Mesendoderm (in vitro differentiated cells): ENCODE measurements at regions not wholly inside any gene's neighbourhood (a gene's known extent, or its start where the extent isn't known, plus 50 kb on each side); places are given as distances from the start of the nearest gene placed in this dataset.

ENCODE experiments used
- DNase-seq: peaks from one replicate; pipeline ENCODE4 v3.0.0; 2013
- H2AK5ac ChIP-seq: 2 replicates; pipeline ENCODE4 v1.6.1; 2013; ENCODE audit warnings: low read length, inconsistent platforms
- H2BK120ac ChIP-seq: 2 replicates; pipeline ENCODE4 v1.6.1; 2013; ENCODE audit warnings: low read depth, mild to moderate bottlenecking, low read length, moderate library complexity, mixed read lengths
- H2BK15ac ChIP-seq: replicated peaks from 2 replicates; pipeline ENCODE4 v1.6.1; 2013; ENCODE audit warnings: low read depth, mild to moderate bottlenecking, moderate library complexity
- H2BK5ac ChIP-seq: 2 replicates; pipeline ENCODE4 v1.6.1; 2013; ENCODE audit warnings: low read length, inconsistent platforms
- H3K18ac ChIP-seq: 2 replicates; pipeline ENCODE4 v1.6.1; 2013; ENCODE audit warnings: mild to moderate bottlenecking, low read length, mixed read lengths
- H3K23ac ChIP-seq: one replicate; pipeline ENCODE4 v1.6.1; 2013; ENCODE audit warnings: low read length
- H3K27ac ChIP-seq: 2 replicates; pipeline ENCODE4 v1.5.1; 2013; ENCODE audit warnings: low read depth, mild to moderate bottlenecking, inconsistent platforms, low read length, moderate library complexity
- H3K27me3 ChIP-seq: 2 replicates; pipeline ENCODE4 v1.6.1; 2013; ENCODE audit warnings: low read length, control low read depth, mild to moderate bottlenecking, inconsistent platforms; ENCODE audit not compliant: insufficient read depth, poor library complexity
- H3K36me3 ChIP-seq: 2 replicates; pipeline ENCODE4 v1.6.1; 2013; ENCODE audit warnings: low read length, inconsistent platforms; ENCODE audit not compliant: control insufficient read depth, insufficient read depth
- H3K4ac ChIP-seq: one replicate; pipeline ENCODE4 v1.6.1; 2013; ENCODE audit warnings: low read depth, mild to moderate bottlenecking, low read length, moderate library complexity
- H3K4me1 ChIP-seq: 2 replicates; pipeline ENCODE4 v1.6.1; 2013; ENCODE audit warnings: low read depth, low read length, inconsistent platforms; ENCODE audit not compliant: control insufficient read depth
- H3K4me2 ChIP-seq: 2 replicates; pipeline ENCODE4 v1.6.1; 2013; ENCODE audit warnings: low read length
- H3K4me3 ChIP-seq: 2 replicates; pipeline ENCODE4 v1.5.1; 2013; ENCODE audit warnings: mild to moderate bottlenecking, low read length
- H3K56ac ChIP-seq: one replicate; pipeline ENCODE4 v1.6.1; 2013; ENCODE audit warnings: low read length
- H3K79me1 ChIP-seq: 2 replicates; pipeline ENCODE4 v1.6.1; 2013; ENCODE audit warnings: low read length, inconsistent platforms
- H3K79me2 ChIP-seq: 2 replicates; pipeline ENCODE4 v1.6.1; 2013; ENCODE audit warnings: mild to moderate bottlenecking, low read length; ENCODE audit not compliant: control insufficient read depth, insufficient read depth
- H3K9ac ChIP-seq: 2 replicates; pipeline ENCODE4 v1.6.1; 2013; ENCODE audit warnings: low read length, inconsistent platforms
- H4K5ac ChIP-seq: one replicate; pipeline ENCODE4 v1.6.1; 2013; ENCODE audit warnings: low read length
- H4K8ac ChIP-seq: one replicate; pipeline ENCODE4 v1.6.1; 2013; ENCODE audit warnings: low read depth, mild to moderate bottlenecking, control low read depth, low read length, moderate library complexity
- WGBS: extraction: QIAGEN DNeasy Blood & Tissue Kit; methylation state at CpG from one replicate; pipeline ENCODE4 v1.1.7; 2013; ENCODE audit warnings: low lambda C conversion rate, missing lambda C conversion rate; ENCODE audit not compliant: insufficient coverage; ENCODE audit errors: extremely low coverage; 5-methylcytosine and 5-hydroxymethylcytosine counted together

DNA sequence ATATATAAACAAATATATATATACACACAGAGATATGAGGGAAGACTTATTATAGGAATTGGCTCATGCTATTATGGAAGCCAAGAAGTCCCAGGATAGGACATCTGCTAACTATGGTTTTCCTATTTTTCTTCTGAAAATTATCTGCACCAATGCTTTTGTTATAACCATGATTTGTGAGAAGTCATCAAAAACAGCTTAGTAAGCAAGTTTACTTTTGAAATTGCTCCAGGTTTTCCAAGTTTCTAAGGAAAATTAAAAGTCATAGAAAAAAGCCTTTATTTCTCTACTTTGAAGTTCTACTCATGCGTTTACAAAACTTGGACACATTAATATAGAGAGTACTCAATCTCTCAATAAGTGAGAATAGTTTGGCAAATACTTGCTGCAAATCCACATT lies 213.1 kb downstream of the TRAM1L1 start:
- no peak overlapping the region for H3K27ac ChIP-seq

GRCh38 chr4:116870686-116871085 lies 214.7 kb downstream of the TRAM1L1 start:
- Histone ChIP-seq H3K4ac (no peak overlapping the region), H3K4me2 (no peak overlapping the region), H2AK5ac (no peak overlapping the region), H2BK120ac (no peak overlapping the region), H3K23ac (no peak overlapping the region), H3K27me3 (no peaks in the 10 kb centered on the region), H3K79me1 (no peaks in the 10 kb centered on the region), H3K18ac (no peak overlapping the region), H4K8ac (no peak overlapping the region), H3K56ac (no peak overlapping the region), H3K36me3 (no peaks in the 10 kb centered on the region), H2BK5ac (no peak overlapping the region), H3K79me2 (no peaks in the 10 kb centered on the region), H2BK15ac (no peak overlapping the region), H3K27ac (no peak overlapping the region), H4K5ac (no peak overlapping the region), H3K4me1 (no peaks in the 10 kb centered on the region), H3K4me3 (no peak overlapping the region), H3K9ac (no peak overlapping the region)
- peak; percentile 26 for DNase-seq
- no CpG with 5 or more reads among the region's 3 CpGs for WGBS

More for the DNA sequence above, 213.1 kb downstream of the TRAM1L1 start:
- no peaks in the 10 kb centered on the region for H3K4me1 ChIP-seq
- H3K56ac ChIP-seq, result no peak overlapping the region
- no peak overlapping the region for H3K4me2 ChIP-seq
- H3K79me1 ChIP-seq, result no peaks in the 10 kb centered on the region
- no peaks in the 10 kb centered on the region for H3K27me3 ChIP-seq
- H4K5ac ChIP-seq, result no peak overlapping the region
- H3K4ac ChIP-seq, result no peak overlapping the region
- no peak overlapping the region for H2AK5ac ChIP-seq
- H3K18ac ChIP-seq, result no peak overlapping the region
- DNase-seq, result no peak
- H3K23ac ChIP-seq, result no peak overlapping the region
- WGBS, result no CpG with 5 or more reads among the region's 1 CpG
- H2BK120ac ChIP-seq, result no peak overlapping the region
- no peak overlapping the region for H3K4me3 ChIP-seq
- H2BK15ac ChIP-seq, result no peak overlapping the region
- H3K79me2 ChIP-seq, result no peaks in the 10 kb centered on the region
- H3K9ac ChIP-seq, result no peak overlapping the region
- H4K8ac ChIP-seq, result no peak overlapping the region
- H2BK5ac ChIP-seq, result no peak overlapping the region
- H3K36me3 ChIP-seq, result no peaks in the 10 kb centered on the region

GRCh38 chr4:116866106-116866505 lies 219.3 kb downstream of the TRAM1L1 start:
- no peak overlapping the region for H3K18ac ChIP-seq
- H4K5ac ChIP-seq, result no peak overlapping the region
- no peaks in the 10 kb centered on the region for H3K79me2 ChIP-seq
- DNase-seq, result peak; percentile 6
- H2BK120ac ChIP-seq, result no peak overlapping the region
- no CpG with 5 or more reads among the region's 2 CpGs for WGBS
- no peak overlapping the region for H2BK15ac ChIP-seq
- no peak overlapping the region for H3K23ac ChIP-seq
- H3K56ac ChIP-seq, result no peak overlapping the region
- no peak overlapping the region for H3K4ac ChIP-seq
- H3K36me3 ChIP-seq, result no peaks in the 10 kb centered on the region
- H3K4me1 ChIP-seq, result no peaks in the 10 kb centered on the region
- no peak overlapping the region for H2AK5ac ChIP-seq
- H4K8ac ChIP-seq, result no peak overlapping the region
- H3K4me2 ChIP-seq, result no peak overlapping the region
- no peaks in the 10 kb centered on the region for H3K79me1 ChIP-seq
- no peak overlapping the region for H3K4me3 ChIP-seq
- no peaks in the 10 kb centered on the region for H3K27me3 ChIP-seq
- no peak overlapping the region for H3K9ac ChIP-seq
- no peak overlapping the region for H2BK5ac ChIP-seq
- no peak overlapping the region for H3K27ac ChIP-seq

- no peak overlapping the region for H3K9ac ChIP-seq
- H3K4me2 ChIP-seq, result no peak overlapping the region
- no peaks in the 10 kb centered on the region for H3K79me2 ChIP-seq
- H3K27me3 ChIP-seq, result no peaks in the 10 kb centered on the region
- no peaks in the 10 kb centered on the region for H3K36me3 ChIP-seq
- H4K5ac ChIP-seq, result no peak overlapping the region
- no peak overlapping the region for H3K4me3 ChIP-seq
- no peak overlapping the region for H2BK120ac ChIP-seq
- no CpG with 5 or more reads among the region's 1 CpG for WGBS
- no peak overlapping the region for H2BK5ac ChIP-seq
- H3K4me1 ChIP-seq, result no peaks in the 10 kb centered on the region
- H3K23ac ChIP-seq, result no peak overlapping the region
- no peak overlapping the region for H2BK15ac ChIP-seq
- no peak overlapping the region for H2AK5ac ChIP-seq
- H3K56ac ChIP-seq, result no peak overlapping the region
- H3K27ac ChIP-seq, result no peak overlapping the region
- H3K79me1 ChIP-seq, result no peaks in the 10 kb centered on the region
- DNase-seq, result no peak
- H3K4ac ChIP-seq, result no peak overlapping the region
- no peak overlapping the region for H3K18ac ChIP-seq
- no peak overlapping the region for H4K8ac ChIP-seq
Observed at GRCh38 chr4:116862592-116862991, 222.8 kb downstream of the TRAM1L1 start.

- Histone ChIP-seq H3K56ac (no peak overlapping the region), H3K27ac (no peak overlapping the region), H3K36me3 (no peaks in the 10 kb centered on the region), H3K9ac (no peak overlapping the region), H4K8ac (no peak overlapping the region), H3K79me1 (no peaks in the 10 kb centered on the region), H3K79me2 (no peaks in the 10 kb centered on the region), H3K4me2 (no peak overlapping the region), H2BK5ac (no peak overlapping the region), H3K4me1 (no peaks in the 10 kb centered on the region), H3K27me3 (no peaks in the 10 kb centered on the region), H3K4me3 (no peak overlapping the region), H3K23ac (no peak overlapping the region), H2BK15ac (no peak overlapping the region), H2AK5ac (no peak overlapping the region), H3K18ac (no peak overlapping the region), H4K5ac (no peak overlapping the region), H2BK120ac (no peak overlapping the region), H3K4ac (no peak overlapping the region)
- no CpG with 5 or more reads among the region's 1 CpG for WGBS
- DNase-seq, result no peak
Observed at GRCh38 chr4:116860891-116861290, 224.5 kb downstream of the TRAM1L1 start.

DNA sequence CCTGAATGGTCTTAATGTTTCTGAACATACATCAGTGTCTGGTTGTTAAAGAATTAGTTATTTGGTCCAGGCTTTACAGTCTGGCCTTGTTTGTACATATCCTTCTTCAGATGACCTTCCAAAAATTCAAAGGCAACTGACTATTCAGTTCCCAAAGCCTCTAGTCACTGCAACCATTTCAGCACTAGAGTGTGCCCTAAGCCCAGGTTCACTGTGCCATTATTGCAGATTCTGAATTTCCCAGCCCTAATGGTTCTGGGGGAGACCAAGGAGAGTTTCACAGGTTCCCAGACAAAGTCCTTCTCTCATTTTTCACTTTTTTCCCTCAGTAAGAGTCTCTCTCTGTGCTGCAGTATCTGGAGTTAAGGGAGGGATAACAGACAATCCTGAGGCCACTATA lies 235.8 kb downstream of the TRAM1L1 start:
- Histone ChIP-seq H3K56ac (no peak overlapping the region), H3K4me3 (no peak overlapping the region), H3K4ac (no peak overlapping the region), H4K5ac (no peak overlapping the region), H3K27ac (no peak overlapping the region), H3K9ac (no peak overlapping the region), H3K18ac (no peak overlapping the region), H2BK15ac (no peak overlapping the region), H3K23ac (no peak overlapping the region), H3K36me3 (no peaks in the 10 kb centered on the region), H2BK120ac (no peak overlapping the region), H4K8ac (no peak overlapping the region), H2AK5ac (no peak overlapping the region), H3K4me2 (no peak overlapping the region), H3K4me1 (no peaks in the 10 kb centered on the region), H2BK5ac (no peak overlapping the region), H3K79me1 (no peaks in the 10 kb centered on the region), H3K79me2 (no peaks in the 10 kb centered on the region), H3K27me3 (no peaks in the 10 kb centered on the region)
- DNase-seq, result peak; percentile 33
